ENCODE measurements at regions not wholly inside any gene's neighbourhood (a gene's known extent, or its start where the extent isn't known, plus 50 kb on each side); places are given as distances from the start of the nearest gene placed in this dataset.
"Not testable (repeated sequence)": the region's sequence is repeated elsewhere in the genome, so short reads cannot be mapped to it uniquely, and the experiment has no call there.

- DNase-seq (ENCODE audit: low spot score) = no peak
Observed at GRCh38 chr5:40347981-40348725, 331.6 kb upstream of the PTGER4 start.

GRCh38 chr5:40346901-40347300 is 332.8 kb upstream of the PTGER4 start:
- no peak for DNase-seq (ENCODE audit: low spot score)

DNA sequence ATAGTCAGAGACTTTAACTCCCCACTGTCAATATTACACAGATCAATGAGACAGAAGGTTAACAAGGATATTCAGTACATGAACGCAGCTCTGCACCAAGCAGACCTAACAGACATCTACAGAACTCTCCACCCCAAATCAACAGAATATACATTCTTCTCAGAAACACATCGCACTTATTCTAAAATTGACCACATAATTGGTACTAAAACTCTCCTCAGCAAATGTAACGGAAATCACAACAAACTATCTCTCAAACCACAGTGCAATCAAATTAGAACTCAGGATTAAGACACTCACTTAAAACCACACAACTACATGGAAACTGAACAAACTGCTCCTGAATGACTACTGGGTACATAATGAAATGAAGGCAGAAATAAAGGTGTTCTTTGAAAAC is 341.3 kb upstream of the PTGER4 start:
- DNase-seq (ENCODE audit: low spot score) = not testable (repeated sequence)

- DNase-seq (ENCODE audit: low spot score) = no peak
Observed at GRCh38 chr5:40334242-40334635, 345.5 kb upstream of the PTGER4 start.

GRCh38 chr5:40333459-40334241 is 346.1 kb upstream of the PTGER4 start:
- no peak for DNase-seq (ENCODE audit: low spot score)

- DNase-seq (ENCODE audit: low spot score) = no peak
Observed at GRCh38 chr5:40332970-40333369, 346.7 kb upstream of the PTGER4 start.

DNA sequence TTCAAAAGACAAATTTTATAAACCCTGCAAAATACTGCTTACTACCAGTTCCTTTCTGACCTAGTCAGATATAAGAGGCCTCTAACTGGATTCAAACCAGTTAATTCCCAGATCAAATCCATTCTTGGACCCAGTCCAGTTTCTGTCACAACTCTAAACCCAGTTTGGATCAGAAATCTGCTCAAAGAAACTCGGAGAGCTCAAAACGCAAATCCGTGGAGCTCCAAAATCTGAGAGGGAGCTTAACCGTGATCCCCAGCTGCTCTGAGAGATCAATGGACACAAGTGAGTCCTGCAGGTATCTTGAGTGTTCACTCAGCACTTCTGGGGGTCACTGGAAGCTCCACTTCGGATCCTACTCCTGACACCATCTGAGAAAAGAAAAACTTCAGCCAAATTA is 348.1 kb upstream of the PTGER4 start:
- no peak for DNase-seq (ENCODE audit: low spot score)

- no peak for DNase-seq (ENCODE audit: low spot score)
Observed at GRCh38 chr5:40321514-40321913, 358.2 kb upstream of the PTGER4 start.

GRCh38 chr5:40318395-40318794 is 361.3 kb upstream of the PTGER4 start:
- DNase-seq (ENCODE audit: low spot score) = no peak

- DNase-seq (ENCODE audit: low spot score) = no peak
Observed at GRCh38 chr5:40317023-40317422, 362.7 kb upstream of the PTGER4 start.

- no peak for DNase-seq (ENCODE audit: low spot score)
Observed at GRCh38 chr5:40315126-40315525, 364.6 kb upstream of the PTGER4 start.

DNA sequence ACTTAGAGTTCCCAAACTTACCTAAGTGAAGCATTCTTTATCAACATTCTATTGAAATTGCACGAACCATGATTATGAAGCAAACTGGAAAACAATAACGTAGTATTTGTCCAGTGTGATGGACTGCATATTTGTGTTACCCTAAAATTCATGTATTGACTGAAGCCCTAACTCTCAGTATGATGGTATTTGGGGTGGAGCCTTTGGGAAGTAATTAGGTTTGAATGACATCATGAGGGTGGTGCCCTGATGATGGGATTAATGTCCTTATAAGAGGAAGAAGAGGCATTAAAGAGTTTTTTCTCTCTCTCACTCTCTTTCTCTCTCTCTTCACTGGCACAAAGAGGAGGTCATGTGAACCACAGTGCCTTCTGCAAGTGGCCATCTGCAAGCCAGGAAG is 365.4 kb upstream of the PTGER4 start:
- DNase-seq (ENCODE audit: low spot score) = no peak

- no peak for DNase-seq (ENCODE audit: low spot score)
Observed at GRCh38 chr5:40312205-40312604, 367.5 kb upstream of the PTGER4 start.

- no peak for DNase-seq (ENCODE audit: low spot score)
Observed at GRCh38 chr5:40309851-40310250, 369.9 kb upstream of the PTGER4 start.

- no peak for DNase-seq (ENCODE audit: low spot score)
Observed at GRCh38 chr5:40308867-40309266, 370.8 kb upstream of the PTGER4 start.

GRCh38 chr5:40307920-40308319 is 371.8 kb upstream of the PTGER4 start:
- DNase-seq (ENCODE audit: low spot score) = no peak

DNA sequence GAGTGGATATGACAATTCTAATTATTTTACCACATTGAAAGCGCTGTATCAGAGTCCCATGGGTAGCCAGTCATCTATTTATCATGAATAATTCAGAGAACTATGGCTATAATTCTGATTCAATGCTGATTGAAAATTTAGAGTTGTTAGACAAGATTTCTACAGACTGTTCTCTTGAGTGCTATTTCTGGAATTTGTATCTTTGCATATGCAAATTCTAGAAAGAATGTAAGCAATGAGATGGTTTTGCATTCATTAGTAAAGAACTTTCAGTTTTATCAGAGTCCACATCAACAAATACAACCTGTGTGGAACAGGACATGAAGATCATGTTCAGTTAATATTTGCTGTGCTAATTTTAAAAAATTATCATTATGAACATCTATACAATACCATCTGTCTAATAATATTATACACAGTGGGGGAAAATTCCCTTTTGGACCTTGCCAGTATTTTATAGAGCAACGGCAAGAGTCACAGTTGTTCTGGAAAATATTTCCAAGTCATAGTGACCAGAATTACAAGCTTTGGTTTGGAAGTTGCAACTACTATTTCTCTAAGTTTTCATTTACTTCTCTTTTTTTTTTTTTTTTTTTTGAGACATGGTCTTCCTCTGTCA is 372.7 kb upstream of the PTGER4 start:
- DNase-seq (ENCODE audit: low spot score) = no peak

GRCh38 chr5:40292006-40292405 is 387.7 kb upstream of the PTGER4 start:
- DNase-seq (ENCODE audit: low spot score) = no peak

DNA sequence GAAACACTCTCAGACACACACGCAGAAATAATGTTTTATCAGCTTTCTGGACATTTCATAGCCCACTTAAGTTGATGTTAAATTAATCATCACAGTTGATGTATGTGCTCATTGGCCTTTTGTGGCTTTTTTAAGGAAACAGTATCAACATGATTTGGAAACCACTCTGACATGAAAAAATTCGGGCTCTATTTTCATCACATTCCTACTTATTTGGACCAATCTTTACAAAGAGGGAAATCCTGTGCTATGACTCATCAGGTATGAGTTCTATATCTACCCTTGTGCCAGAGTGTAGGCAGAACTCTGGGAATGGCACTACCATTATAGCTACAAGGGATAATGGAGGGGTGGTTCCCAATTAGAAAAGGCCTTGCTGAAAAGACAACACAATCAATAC is 388.4 kb upstream of the PTGER4 start:
- no peak for DNase-seq (ENCODE audit: low spot score)

GRCh38 chr5:40288800-40289485 is 390.8 kb upstream of the PTGER4 start:
- no peak for DNase-seq (ENCODE audit: low spot score)

- no peak for DNase-seq (ENCODE audit: low spot score)
Observed at GRCh38 chr5:40284863-40285262, 394.9 kb upstream of the PTGER4 start.

GRCh38 chr5:40278881-40279280 is 400.8 kb upstream of the PTGER4 start:
- DNase-seq (ENCODE audit: low spot score) = no peak

All from AG08395 (cell line).